HEK293 (cell line): ENCODE measurements at regions not wholly inside any gene's neighbourhood (a gene's known extent, or its start where the extent isn't known, plus 50 kb on each side); places are given as distances from the start of the nearest gene placed in this dataset.

Experiments used
- CTCF ChIA-PET: fragments of 350-600 bp; formaldehyde crosslinking; extraction: SDS; loops from one replicate; lab custom pipeline; 2021; ENCODE audit warnings: antibody characterized with exemption; lab: Yijun Ruan, JAX
- POLR2A ChIA-PET: fragments of 300-600 bp; formaldehyde crosslinking; extraction: SDS; loops from one replicate; lab custom pipeline; 2020; ENCODE audit warnings: antibody characterized with exemption, inconsistent platforms; lab: Yijun Ruan, JAX
- H3K27ac ChIP-seq: fragments of 200-500 bp; sonication (Bioruptor generic); 2 replicates; pipeline ENCODE4 v1.5.1; 2014; ENCODE audit warnings: low read depth, low read length, control low read depth, inconsistent platforms; ENCODE audit errors: extremely low read depth
- H3K36me3 ChIP-seq, 2 experiments: fragments of 200-500 bp in 1 of 2; sonication (Bioruptor generic) in 1 of 2; 1 replicate in 1 of 2; 2 replicates in 1 of 2; pipeline ENCODE4 v1.5.1; 2014 to 2017; ENCODE audit warnings: inconsistent platforms in 2 of 2, low read length in 2 of 2; ENCODE audit not compliant: control insufficient read depth in 2 of 2, insufficient read depth in 1 of 2
- H3K4me1 ChIP-seq: fragments of 200-500 bp; sonication (Bioruptor generic); 2 replicates; pipeline ENCODE4 v1.5.1; 2014; ENCODE audit warnings: mild to moderate bottlenecking, low read length, inconsistent platforms; ENCODE audit not compliant: control insufficient read depth, insufficient read depth
- H3K4me3 ChIP-seq: 2 replicates; pipeline ENCODE4 v1.5.1; 2011; ENCODE audit warnings: low read depth, mild to moderate bottlenecking, control low read depth, low read length, moderate library complexity
- H3K9me3 ChIP-seq: fragments of 200-500 bp; sonication (Bioruptor generic); 2 replicates; pipeline ENCODE4 v1.5.1; 2014; ENCODE audit warnings: low read depth, low read length, inconsistent platforms; ENCODE audit not compliant: control insufficient read depth, insufficient read depth
- KLF16 ChIP-seq: fragments of 450-650 bp; formaldehyde crosslinking; IDR thresholded peaks from 2 replicates; pipeline ENCODE4 v1.5.1; 2017; ENCODE audit warnings: missing biosample characterization, missing genetic modification characterization
- SALL2 ChIP-seq: fragments of 450-650 bp; formaldehyde crosslinking; IDR thresholded peaks from 2 replicates; pipeline ENCODE4 v1.5.0; 2017; ENCODE audit warnings: missing biosample characterization, mild to moderate bottlenecking, missing genetic modification characterization, borderline replicate concordance
- SETDB1 ChIP-seq: IDR thresholded peaks from one replicate; pipeline ENCODE4 v1.6.1; 2017; ENCODE audit warnings: mild to moderate bottlenecking, low read length, moderate library complexity, mixed read lengths; ENCODE audit not compliant: insufficient read length
- TRIM28 ChIP-seq: IDR thresholded peaks from 2 replicates; pipeline ENCODE4 v1.6.1; 2011; ENCODE audit warnings: low read length, control low read depth, borderline replicate concordance
- ZFP41 ChIP-seq: fragments of 450-650 bp; formaldehyde crosslinking; IDR thresholded peaks from 2 replicates; pipeline ENCODE4 v1.5.1; 2016; ENCODE audit warnings: missing biosample characterization, missing genetic modification characterization, borderline replicate concordance
- ZNF146 ChIP-seq: fragments of 450-650 bp; formaldehyde crosslinking; IDR thresholded peaks from 2 replicates; pipeline ENCODE4 v1.5.1; 2016; ENCODE audit warnings: missing biosample characterization, missing genetic modification characterization
- ZNF202 ChIP-seq: fragments of 450-650 bp; formaldehyde crosslinking; IDR thresholded peaks from 2 replicates; pipeline ENCODE4 v1.5.1; 2016; ENCODE audit warnings: missing biosample characterization, missing genetic modification characterization, borderline replicate concordance
- ZNF214 ChIP-seq: fragments of 450-650 bp; formaldehyde crosslinking; IDR thresholded peaks from 2 replicates; pipeline ENCODE4 v1.5.1; 2017; ENCODE audit warnings: missing biosample characterization, mild to moderate bottlenecking, missing genetic modification characterization, borderline replicate concordance
- ZNF223 ChIP-seq: fragments of 450-650 bp; formaldehyde crosslinking; IDR thresholded peaks from 2 replicates; pipeline ENCODE4 v1.5.1; 2016; ENCODE audit warnings: missing biosample characterization, missing genetic modification characterization
- ZNF501 ChIP-seq: fragments of 450-650 bp; formaldehyde crosslinking; IDR thresholded peaks from 2 replicates; pipeline ENCODE4 v1.5.1; 2016; ENCODE audit warnings: missing biosample characterization, missing genetic modification characterization
- ZNF510 ChIP-seq: fragments of 450-650 bp; formaldehyde crosslinking; IDR thresholded peaks from 2 replicates; pipeline ENCODE4 v1.5.1; 2018; ENCODE audit warnings: mild to moderate bottlenecking, missing genetic modification characterization, missing biosample characterization; ENCODE audit not compliant: insufficient replicate concordance
- ZNF558 ChIP-seq: fragments of 450-650 bp; formaldehyde crosslinking; IDR thresholded peaks from 2 replicates; pipeline ENCODE4 v1.5.1; 2016; ENCODE audit warnings: missing biosample characterization, missing genetic modification characterization
- ZNF629 ChIP-seq: fragments of 450-650 bp; formaldehyde crosslinking; IDR thresholded peaks from 2 replicates; pipeline ENCODE4 v1.5.1; 2017; ENCODE audit warnings: missing biosample characterization, missing genetic modification characterization
- ZNF707 ChIP-seq: fragments of 450-650 bp; formaldehyde crosslinking; IDR thresholded peaks from 2 replicates; pipeline ENCODE4 v1.5.1; 2016; ENCODE audit warnings: missing biosample characterization, missing genetic modification characterization
- ZNF76 ChIP-seq: fragments of 450-650 bp; formaldehyde crosslinking; IDR thresholded peaks from 2 replicates; pipeline ENCODE4; 2016; ENCODE audit warnings: low read depth, missing biosample characterization, missing genetic modification characterization, borderline replicate concordance
- ZNF791 ChIP-seq: fragments of 450-650 bp; formaldehyde crosslinking; IDR thresholded peaks from 2 replicates; pipeline ENCODE4 v1.5.1; 2016; ENCODE audit warnings: missing biosample characterization, missing genetic modification characterization
- ZXDB ChIP-seq: fragments of 450-650 bp; formaldehyde crosslinking; IDR thresholded peaks from 2 replicates; pipeline ENCODE4 v1.5.1; 2016; ENCODE audit warnings: missing biosample characterization, missing genetic modification characterization
- TF ChIP-seq, protein P1 (sequence below): fragments of 450-650 bp; formaldehyde crosslinking; IDR thresholded peaks from 2 replicates; pipeline ENCODE4 v1.5.1; 2016; ENCODE audit warnings: missing biosample characterization, missing genetic modification characterization, borderline replicate concordance
- TF ChIP-seq, protein P2 (sequence below): fragments of 450-650 bp; formaldehyde crosslinking; IDR thresholded peaks from 2 replicates; pipeline ENCODE4 v1.5.1; 2017; ENCODE audit warnings: missing biosample characterization, missing genetic modification characterization
- TF ChIP-seq, protein P3 (sequence below): sonication (generic); formaldehyde crosslinking; IDR thresholded peaks from 2 replicates; pipeline ENCODE4 v1.8.1; 2022; ENCODE audit warnings: mild to moderate bottlenecking, moderate library complexity, missing genetic modification reagents
- TF ChIP-seq, protein P4 (sequence below): fragments of 450-650 bp; formaldehyde crosslinking; IDR thresholded peaks from 2 replicates; pipeline ENCODE4 v1.5.1; 2016; ENCODE audit warnings: missing biosample characterization, missing genetic modification characterization, low read depth

DNA sequence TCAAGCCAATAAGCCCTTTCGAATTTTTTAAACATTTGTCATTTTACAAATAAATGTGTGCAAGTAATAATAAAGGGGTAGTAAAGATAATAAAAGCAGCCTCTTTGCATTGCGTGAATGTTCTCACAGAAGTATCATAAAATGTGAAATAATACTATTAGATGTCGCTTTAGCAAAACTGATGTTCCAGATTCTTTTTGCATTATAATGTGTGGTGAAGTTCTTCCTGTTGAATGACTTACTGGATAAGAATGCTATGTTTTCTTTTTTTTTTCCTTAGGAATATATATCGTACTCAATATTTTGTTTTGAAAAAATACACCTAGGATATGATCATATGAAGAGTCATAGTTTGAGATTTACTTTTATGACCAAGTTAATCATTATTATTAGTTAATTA is 85.2 kb upstream of the CDH12 start (continued):
- TF ChIP-seq, protein P1, sequence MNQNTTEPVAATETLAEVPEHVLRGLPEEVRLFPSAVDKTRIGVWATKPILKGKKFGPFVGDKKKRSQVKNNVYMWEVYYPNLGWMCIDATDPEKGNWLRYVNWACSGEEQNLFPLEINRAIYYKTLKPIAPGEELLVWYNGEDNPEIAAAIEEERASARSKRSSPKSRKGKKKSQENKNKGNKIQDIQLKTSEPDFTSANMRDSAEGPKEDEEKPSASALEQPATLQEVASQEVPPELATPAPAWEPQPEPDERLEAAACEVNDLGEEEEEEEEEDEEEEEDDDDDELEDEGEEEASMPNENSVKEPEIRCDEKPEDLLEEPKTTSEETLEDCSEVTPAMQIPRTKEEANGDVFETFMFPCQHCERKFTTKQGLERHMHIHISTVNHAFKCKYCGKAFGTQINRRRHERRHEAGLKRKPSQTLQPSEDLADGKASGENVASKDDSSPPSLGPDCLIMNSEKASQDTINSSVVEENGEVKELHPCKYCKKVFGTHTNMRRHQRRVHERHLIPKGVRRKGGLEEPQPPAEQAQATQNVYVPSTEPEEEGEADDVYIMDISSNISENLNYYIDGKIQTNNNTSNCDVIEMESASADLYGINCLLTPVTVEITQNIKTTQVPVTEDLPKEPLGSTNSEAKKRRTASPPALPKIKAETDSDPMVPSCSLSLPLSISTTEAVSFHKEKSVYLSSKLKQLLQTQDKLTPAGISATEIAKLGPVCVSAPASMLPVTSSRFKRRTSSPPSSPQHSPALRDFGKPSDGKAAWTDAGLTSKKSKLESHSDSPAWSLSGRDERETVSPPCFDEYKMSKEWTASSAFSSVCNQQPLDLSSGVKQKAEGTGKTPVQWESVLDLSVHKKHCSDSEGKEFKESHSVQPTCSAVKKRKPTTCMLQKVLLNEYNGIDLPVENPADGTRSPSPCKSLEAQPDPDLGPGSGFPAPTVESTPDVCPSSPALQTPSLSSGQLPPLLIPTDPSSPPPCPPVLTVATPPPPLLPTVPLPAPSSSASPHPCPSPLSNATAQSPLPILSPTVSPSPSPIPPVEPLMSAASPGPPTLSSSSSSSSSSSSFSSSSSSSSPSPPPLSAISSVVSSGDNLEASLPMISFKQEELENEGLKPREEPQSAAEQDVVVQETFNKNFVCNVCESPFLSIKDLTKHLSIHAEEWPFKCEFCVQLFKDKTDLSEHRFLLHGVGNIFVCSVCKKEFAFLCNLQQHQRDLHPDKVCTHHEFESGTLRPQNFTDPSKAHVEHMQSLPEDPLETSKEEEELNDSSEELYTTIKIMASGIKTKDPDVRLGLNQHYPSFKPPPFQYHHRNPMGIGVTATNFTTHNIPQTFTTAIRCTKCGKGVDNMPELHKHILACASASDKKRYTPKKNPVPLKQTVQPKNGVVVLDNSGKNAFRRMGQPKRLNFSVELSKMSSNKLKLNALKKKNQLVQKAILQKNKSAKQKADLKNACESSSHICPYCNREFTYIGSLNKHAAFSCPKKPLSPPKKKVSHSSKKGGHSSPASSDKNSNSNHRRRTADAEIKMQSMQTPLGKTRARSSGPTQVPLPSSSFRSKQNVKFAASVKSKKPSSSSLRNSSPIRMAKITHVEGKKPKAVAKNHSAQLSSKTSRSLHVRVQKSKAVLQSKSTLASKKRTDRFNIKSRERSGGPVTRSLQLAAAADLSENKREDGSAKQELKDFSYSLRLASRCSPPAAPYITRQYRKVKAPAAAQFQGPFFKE (tag by site-specific recombination): no peak
- no peak for TF ChIP-seq ZNF214 (tag by site-specific recombination)
- TF ChIP-seq, protein P2, sequence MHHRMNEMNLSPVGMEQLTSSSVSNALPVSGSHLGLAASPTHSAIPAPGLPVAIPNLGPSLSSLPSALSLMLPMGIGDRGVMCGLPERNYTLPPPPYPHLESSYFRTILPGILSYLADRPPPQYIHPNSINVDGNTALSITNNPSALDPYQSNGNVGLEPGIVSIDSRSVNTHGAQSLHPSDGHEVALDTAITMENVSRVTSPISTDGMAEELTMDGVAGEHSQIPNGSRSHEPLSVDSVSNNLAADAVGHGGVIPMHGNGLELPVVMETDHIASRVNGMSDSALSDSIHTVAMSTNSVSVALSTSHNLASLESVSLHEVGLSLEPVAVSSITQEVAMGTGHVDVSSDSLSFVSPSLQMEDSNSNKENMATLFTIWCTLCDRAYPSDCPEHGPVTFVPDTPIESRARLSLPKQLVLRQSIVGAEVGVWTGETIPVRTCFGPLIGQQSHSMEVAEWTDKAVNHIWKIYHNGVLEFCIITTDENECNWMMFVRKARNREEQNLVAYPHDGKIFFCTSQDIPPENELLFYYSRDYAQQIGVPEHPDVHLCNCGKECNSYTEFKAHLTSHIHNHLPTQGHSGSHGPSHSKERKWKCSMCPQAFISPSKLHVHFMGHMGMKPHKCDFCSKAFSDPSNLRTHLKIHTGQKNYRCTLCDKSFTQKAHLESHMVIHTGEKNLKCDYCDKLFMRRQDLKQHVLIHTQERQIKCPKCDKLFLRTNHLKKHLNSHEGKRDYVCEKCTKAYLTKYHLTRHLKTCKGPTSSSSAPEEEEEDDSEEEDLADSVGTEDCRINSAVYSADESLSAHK (tag by site-specific recombination): no peak

DNA sequence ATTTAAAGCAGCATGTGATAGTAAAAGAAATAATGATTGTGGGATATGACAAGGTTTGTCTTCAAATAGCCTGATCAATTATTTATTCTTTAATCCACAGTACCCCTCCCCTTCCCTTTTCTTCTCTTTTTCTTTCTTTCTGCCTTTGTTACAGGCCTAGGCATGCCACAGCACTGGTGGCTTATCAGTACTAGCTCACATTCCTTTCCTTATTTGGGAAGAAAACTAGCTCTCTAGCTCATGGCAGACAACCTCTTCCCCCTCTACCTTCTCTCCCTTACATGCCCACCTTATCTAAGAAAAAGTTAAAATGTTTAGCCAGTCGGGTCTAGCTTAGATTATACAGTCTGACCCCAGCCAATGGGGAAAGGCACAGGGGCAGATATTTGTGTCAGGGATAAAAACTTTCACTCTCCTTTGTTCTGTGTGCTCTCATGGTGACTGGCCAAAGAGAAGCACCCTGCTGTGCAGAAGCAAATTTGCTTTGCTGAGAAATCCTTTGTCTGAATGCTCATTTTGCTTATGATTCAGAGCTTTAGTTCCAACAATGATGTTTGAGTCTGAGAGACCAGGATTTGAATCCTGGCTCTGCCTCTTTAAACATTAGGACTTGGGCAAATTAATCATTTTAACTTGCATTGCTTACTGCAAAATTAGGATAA is 75.8 kb upstream of the CDH12 start:
- no peaks in the 10 kb centered on the region for H3K36me3 ChIP-seq
- TF ChIP-seq ZNF707 (tag by site-specific recombination): no peak
- peak; percentile 90 for TF ChIP-seq SETDB1
- TF ChIP-seq, protein P3, sequence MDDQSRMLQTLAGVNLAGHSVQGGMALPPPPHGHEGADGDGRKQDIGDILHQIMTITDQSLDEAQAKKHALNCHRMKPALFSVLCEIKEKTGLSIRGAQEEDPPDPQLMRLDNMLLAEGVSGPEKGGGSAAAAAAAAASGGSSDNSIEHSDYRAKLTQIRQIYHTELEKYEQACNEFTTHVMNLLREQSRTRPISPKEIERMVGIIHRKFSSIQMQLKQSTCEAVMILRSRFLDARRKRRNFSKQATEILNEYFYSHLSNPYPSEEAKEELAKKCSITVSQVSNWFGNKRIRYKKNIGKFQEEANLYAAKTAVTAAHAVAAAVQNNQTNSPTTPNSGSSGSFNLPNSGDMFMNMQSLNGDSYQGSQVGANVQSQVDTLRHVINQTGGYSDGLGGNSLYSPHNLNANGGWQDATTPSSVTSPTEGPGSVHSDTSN (CRISPR knock-in tag): no peak
- TF ChIP-seq ZNF202 (tag by site-specific recombination): 0 out of 2 replicates have a peak, but pooled peaks have one; percentile 17
- TF ChIP-seq ZNF146 (tag by site-specific recombination): no peak
- no peak for TF ChIP-seq ZNF501 (tag by site-specific recombination)
- TF ChIP-seq ZNF558 (tag by site-specific recombination): no peak
- no peak for TF ChIP-seq ZNF76 (tag by site-specific recombination)
- TF ChIP-seq ZNF791 (tag by site-specific recombination): no peak
- TF ChIP-seq KLF16 (tag by site-specific recombination): no peak
- TF ChIP-seq, protein P4, sequence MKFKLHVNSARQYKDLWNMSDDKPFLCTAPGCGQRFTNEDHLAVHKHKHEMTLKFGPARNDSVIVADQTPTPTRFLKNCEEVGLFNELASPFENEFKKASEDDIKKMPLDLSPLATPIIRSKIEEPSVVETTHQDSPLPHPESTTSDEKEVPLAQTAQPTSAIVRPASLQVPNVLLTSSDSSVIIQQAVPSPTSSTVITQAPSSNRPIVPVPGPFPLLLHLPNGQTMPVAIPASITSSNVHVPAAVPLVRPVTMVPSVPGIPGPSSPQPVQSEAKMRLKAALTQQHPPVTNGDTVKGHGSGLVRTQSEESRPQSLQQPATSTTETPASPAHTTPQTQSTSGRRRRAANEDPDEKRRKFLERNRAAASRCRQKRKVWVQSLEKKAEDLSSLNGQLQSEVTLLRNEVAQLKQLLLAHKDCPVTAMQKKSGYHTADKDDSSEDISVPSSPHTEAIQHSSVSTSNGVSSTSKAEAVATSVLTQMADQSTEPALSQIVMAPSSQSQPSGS (tag by site-specific recombination): no peak
- no peak for TF ChIP-seq ZNF223 (tag by site-specific recombination)
- peak; percentile 32; the same call in 1 of the 2 replicates for TF ChIP-seq TRIM28
- no peak for TF ChIP-seq SALL2
- no peak for TF ChIP-seq ZNF510 (tag by site-specific recombination)
- TF ChIP-seq ZFP41 (tag by site-specific recombination): no peak
- TF ChIP-seq ZNF629 (tag by site-specific recombination): no peak
- no peak for TF ChIP-seq ZXDB (tag by site-specific recombination)
- no peaks in the 10 kb centered on the region for H3K4me1 ChIP-seq
- CTCF ChIA-PET: interaction anchor here (0.7 kb wide), 1 partner anchor 248 kb away, joined by 3 read pairs; no protein-coding TSS in a partner anchor
- POLR2A ChIA-PET: no interaction called here
- H3K27ac ChIP-seq: no peak overlapping the region
- no peak overlapping the region for H3K4me3 ChIP-seq
- H3K9me3 ChIP-seq: no peaks in the 10 kb centered on the region
